Transverse colon (tissue), 4 donors: ENCODE measurements at regions not wholly inside any gene's neighbourhood (a gene's known extent, or its start where the extent isn't known, plus 50 kb on each side); places are given as distances from the start of the nearest gene placed in this dataset.

ENCODE experiments used
- DNase-seq: peaks from one replicate; pipeline ENCODE4 v3.0.0-alpha.2; 2019
- H3K27ac ChIP-seq, 4 donors: fragments of 200-600 bp; sonication (generic); 2 replicates each; pipeline ENCODE4 v1.5.1; 2016 to 2018; ENCODE audit warnings: inconsistent platforms in 4 of 4
- H3K27me3 ChIP-seq: fragments of 200-600 bp; sonication (generic); 2 replicates; pipeline ENCODE4 v1.5.1; 2017; ENCODE audit warnings: inconsistent platforms
- H3K36me3 ChIP-seq, 4 donors: fragments of 200-600 bp; sonication (generic); 2 replicates each; pipeline ENCODE4 v1.5.1; 2017 to 2019; ENCODE audit warnings: inconsistent platforms in 4 of 4
- H3K4me1 ChIP-seq, 4 donors: fragments of 200-600 bp; sonication (generic); 2 replicates each; pipeline ENCODE4 v1.5.1; 2017 to 2020; ENCODE audit warnings: inconsistent platforms in 4 of 4
- H3K4me3 ChIP-seq, 4 donors: fragments of 200-600 bp; sonication (generic); 1 replicate in 1 of 4; 2 replicates in 3 of 4; pipeline versions ENCODE4 v1.5.1 to v1.6.1; 2017 to 2019; ENCODE audit warnings: inconsistent platforms in 4 of 4
- H3K9me3 ChIP-seq, 2 donors: fragments of 200-600 bp; sonication (generic); 2 replicates each; pipeline ENCODE4 v1.5.1; 2017 to 2019; ENCODE audit warnings: inconsistent platforms in 2 of 2
- EP300 ChIP-seq: sonication (generic); formaldehyde crosslinking; IDR thresholded peaks from one replicate; pipeline ENCODE4 v1.6.1; 2017; ENCODE audit warnings: antibody characterized with exemption, low read depth
- POLR2A ChIP-seq: fragments of 450-650 bp; IDR thresholded peaks from one replicate; pipeline ENCODE4 v1.6.1; 2016; ENCODE audit warnings: antibody characterized with exemption, mild to moderate bottlenecking, moderate library complexity
- POLR2AphosphoS5 ChIP-seq, 3 donors: sonication (generic); formaldehyde crosslinking; IDR thresholded peaks; one replicate each; pipeline ENCODE4 v1.6.1; 2016; ENCODE audit warnings: antibody characterized with exemption in 3 of 3
- WGBS, 2 donors: methylation state at CpG; one replicate each; pipeline ENCODE4 v1.1.5; 2018; ENCODE audit warnings: low coverage in 1 of 2; 5-methylcytosine and 5-hydroxymethylcytosine counted together
- in situ Hi-C, 4 donors: fragments of 200-750 bp; cut with MboI; loops; one replicate each; pipeline versions ENCODE4 v1.15.0 to v1.15.1; 2017; ENCODE audit warnings: low sequenced_read_pairs in 3 of 4, low pct_ligation_motif_present in 1 of 4, low pct_unique_long_range_greater_than_20kb in 1 of 4
- intact Hi-C: fragments of 100-400 bp; cut with DNase I; formaldehyde crosslinking; loops from one replicate; pipeline ENCODE4 v1.15.1; 2023; ENCODE audit warnings: low total_unique reads
- TF ChIP-seq, protein P1 (sequence below), 5 experiments: fragments of 200-600 bp in 3 of 5; fragments of 450-650 bp in 2 of 5; sonication (generic) in 3 of 5; IDR thresholded peaks; 1 replicate in 2 of 5; 2 replicates in 3 of 5; pipeline ENCODE4 v1.5.1; 2016 to 2017; ENCODE audit warnings: antibody characterized with exemption in 5 of 5, inconsistent platforms in 3 of 5, mild to moderate bottlenecking in 2 of 5, moderate library complexity in 1 of 5

DNA sequence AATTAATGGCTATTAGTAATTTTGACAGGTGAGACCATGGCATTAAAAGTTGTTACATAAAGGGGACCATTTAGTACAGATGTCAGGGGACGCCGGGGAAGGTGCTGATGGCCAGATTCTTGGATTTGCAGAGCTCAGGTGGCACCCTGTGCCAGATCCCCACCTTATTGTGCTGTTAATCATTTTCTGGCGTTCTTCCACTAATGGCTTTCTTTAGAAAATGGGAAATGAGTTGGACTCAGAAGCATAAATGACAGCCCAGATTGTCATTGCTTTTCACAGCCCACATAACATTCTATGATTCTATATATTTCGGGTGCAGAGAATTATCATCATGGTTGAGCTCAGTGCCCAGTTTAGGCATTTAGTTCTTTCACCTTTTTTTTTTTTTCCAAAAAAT lies 257.2 kb upstream of the TCF4 start:
- H3K36me3 ChIP-seq: no peaks in the 10 kb centered on the region
- no peak overlapping the region for H3K27ac ChIP-seq
- H3K9me3 ChIP-seq: no peaks in the 10 kb centered on the region
- intact Hi-C loops: no loop called here
- no peak for DNase-seq
- in situ Hi-C loops: no loop called here
- H3K4me3 ChIP-seq: no peak overlapping the region
- H3K4me1 ChIP-seq: no peaks in the 10 kb centered on the region
- WGBS, 2 donors: 67 to 83% methylated on average over 1 to 4 of the region's 4 CpGs
- no peaks in the 10 kb centered on the region for H3K27me3 ChIP-seq
- TF ChIP-seq POLR2A (no peak), EP300 (no peak), POLR2AphosphoS5 (IDR thresholded peaks at IDR 0.05) (no peak)
- TF ChIP-seq, protein P1, sequence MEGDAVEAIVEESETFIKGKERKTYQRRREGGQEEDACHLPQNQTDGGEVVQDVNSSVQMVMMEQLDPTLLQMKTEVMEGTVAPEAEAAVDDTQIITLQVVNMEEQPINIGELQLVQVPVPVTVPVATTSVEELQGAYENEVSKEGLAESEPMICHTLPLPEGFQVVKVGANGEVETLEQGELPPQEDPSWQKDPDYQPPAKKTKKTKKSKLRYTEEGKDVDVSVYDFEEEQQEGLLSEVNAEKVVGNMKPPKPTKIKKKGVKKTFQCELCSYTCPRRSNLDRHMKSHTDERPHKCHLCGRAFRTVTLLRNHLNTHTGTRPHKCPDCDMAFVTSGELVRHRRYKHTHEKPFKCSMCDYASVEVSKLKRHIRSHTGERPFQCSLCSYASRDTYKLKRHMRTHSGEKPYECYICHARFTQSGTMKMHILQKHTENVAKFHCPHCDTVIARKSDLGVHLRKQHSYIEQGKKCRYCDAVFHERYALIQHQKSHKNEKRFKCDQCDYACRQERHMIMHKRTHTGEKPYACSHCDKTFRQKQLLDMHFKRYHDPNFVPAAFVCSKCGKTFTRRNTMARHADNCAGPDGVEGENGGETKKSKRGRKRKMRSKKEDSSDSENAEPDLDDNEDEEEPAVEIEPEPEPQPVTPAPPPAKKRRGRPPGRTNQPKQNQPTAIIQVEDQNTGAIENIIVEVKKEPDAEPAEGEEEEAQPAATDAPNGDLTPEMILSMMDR (IDR thresholded peaks at IDR 0.05): no peak

DNA sequence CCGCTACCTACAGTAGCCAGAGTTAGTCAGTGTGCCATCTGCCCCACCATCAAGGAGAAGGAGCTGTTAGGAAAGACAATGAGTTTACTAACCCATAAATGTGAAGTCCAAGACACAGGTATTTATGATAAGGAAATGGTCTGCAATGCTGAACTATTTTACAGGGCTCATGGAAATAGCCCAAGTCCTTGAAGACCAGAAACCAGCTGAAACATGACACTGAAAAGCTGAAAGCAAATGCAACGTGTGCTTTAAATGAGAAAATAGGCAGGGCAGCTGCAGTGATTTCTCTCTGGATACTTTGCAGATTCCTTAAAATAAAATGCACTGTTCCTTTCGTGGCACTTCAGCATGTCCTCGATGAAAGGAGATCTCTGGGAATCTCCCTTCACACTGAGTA lies 256.4 kb upstream of the TCF4 start:
- TF ChIP-seq POLR2AphosphoS5 (IDR thresholded peaks at IDR 0.05) (no peak), EP300 (no peak), POLR2A (no peak)
- TF ChIP-seq, protein P1 (IDR thresholded peaks at IDR 0.05): no peak
- Histone ChIP-seq H3K4me3 (no peak overlapping the region), H3K9me3 (no peaks in the 10 kb centered on the region), H3K27me3 (no peaks in the 10 kb centered on the region), H3K27ac (no peak overlapping the region), H3K36me3 (no peaks in the 10 kb centered on the region), H3K4me1 (no peaks in the 10 kb centered on the region)
- in situ Hi-C loops (no loop called here), intact Hi-C loops (no loop called here)
- WGBS, 2 donors: 68 to 90% methylated on average over 2 to 4 of the region's 4 CpGs
- no peak for DNase-seq

GRCh38 chr18:55841314-55841713 lies 253.3 kb upstream of the TCF4 start:
- no peaks in the 10 kb centered on the region for H3K4me1 ChIP-seq
- H3K27ac ChIP-seq: no peak overlapping the region
- H3K9me3 ChIP-seq: no peaks in the 10 kb centered on the region
- intact Hi-C loops (no loop called here), in situ Hi-C loops (no loop called here)
- WGBS, 2 donors: 83% methylated on average over 2 of the region's 2 CpGs
- H3K27me3 ChIP-seq: no peaks in the 10 kb centered on the region
- H3K4me3 ChIP-seq: no peak overlapping the region
- TF ChIP-seq EP300 (no peak), POLR2A (no peak), POLR2AphosphoS5 (IDR thresholded peaks at IDR 0.05) (no peak)
- TF ChIP-seq, protein P1 (IDR thresholded peaks at IDR 0.05): no peak
- no peak for DNase-seq
- no peaks in the 10 kb centered on the region for H3K36me3 ChIP-seq

DNA sequence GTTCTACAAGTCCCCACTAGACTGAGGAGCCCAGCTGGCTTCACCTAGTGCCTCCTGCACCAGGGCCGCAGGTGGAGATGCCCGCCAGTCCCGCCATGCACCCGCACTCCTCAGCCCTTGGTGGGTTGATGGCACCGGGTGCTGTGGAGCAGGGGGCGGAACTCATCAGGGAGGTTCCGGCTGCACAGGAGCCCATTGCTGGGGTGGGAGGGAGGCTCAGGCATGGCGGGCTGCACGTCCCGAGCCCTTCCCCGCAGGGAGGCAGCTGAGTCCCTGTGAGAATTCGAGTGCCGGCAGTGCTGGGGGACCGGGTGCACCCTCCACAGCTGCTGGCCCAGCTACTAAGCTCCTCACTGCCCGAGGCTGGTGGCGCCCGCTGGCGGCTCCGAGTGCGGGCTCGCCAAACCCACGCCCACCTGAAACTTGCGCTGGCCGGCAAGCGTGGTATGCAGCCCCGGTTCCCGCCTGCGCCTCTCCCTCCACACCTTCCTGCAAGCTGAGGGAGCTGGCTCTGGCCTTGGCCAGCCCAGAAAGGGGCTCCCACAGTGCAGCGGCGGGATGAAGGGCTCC lies 252.7 kb upstream of the TCF4 start:
- no peaks in the 10 kb centered on the region for H3K36me3 ChIP-seq
- WGBS, 2 donors: 90% methylated on average over 29 of the region's 30 CpGs; no CpG with 5 or more reads in 1 of the 2 donors
- intact Hi-C loops (no loop called here), in situ Hi-C loops (no loop called here)
- TF ChIP-seq POLR2AphosphoS5 (IDR thresholded peaks at IDR 0.05) (no peak), EP300 (no peak), POLR2A (no peak)
- TF ChIP-seq, protein P1 (IDR thresholded peaks at IDR 0.05): no peak
- no peaks in the 10 kb centered on the region for H3K4me1 ChIP-seq
- H3K27ac ChIP-seq: no peak overlapping the region
- no peak overlapping the region for H3K4me3 ChIP-seq
- DNase-seq: no peak
- H3K9me3 ChIP-seq: no peaks in the 10 kb centered on the region
- no peaks in the 10 kb centered on the region for H3K27me3 ChIP-seq
